ENCODE measurements at regions not wholly inside any gene's neighbourhood (a gene's known extent, or its start where the extent isn't known, plus 50 kb on each side); places are given as distances from the start of the nearest gene placed in this dataset.

DNA sequence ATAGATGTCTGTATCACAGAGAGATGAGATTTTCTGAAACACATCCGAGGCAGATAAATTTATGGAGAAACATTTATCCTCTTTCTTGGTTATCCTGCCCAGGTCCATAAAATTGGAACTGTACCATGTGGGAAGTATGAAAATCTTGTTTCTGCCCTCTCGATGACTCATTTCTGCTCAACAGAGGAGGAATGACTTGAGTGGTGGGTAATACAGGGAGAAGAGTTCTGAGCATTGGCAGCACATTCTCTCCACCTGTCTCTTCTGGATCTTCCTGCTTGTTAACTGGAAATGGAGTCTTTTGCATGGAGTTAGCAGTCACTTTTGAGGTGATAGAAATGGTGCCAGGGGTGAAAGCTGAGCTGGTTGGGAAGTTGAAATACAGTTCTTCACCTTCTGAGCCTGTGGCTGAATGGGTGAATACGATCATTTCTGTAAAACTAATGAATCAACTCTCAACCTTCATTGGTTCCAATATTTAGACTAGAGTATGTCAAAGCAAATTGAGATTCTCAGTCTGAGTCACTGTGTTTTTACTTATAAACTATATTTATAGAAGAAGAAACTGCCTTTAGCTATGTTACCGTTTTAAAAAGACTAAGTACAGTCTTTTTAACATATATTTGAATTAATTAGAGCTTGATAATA is 945.5 kb downstream of the SORCS3 start:
- H3K27me3 ChIP-seq: no peaks in the 10 kb centered on the region
- H4K20me1 ChIP-seq (ENCODE audit: insufficient read depth, poor library complexity, severe bottlenecking): no peaks in the 10 kb centered on the region
- no peak overlapping the region for H2AFZ ChIP-seq
- no peaks in the 10 kb centered on the region for H3K4me1 ChIP-seq (ENCODE audit: insufficient read depth)
- H3K4me3 ChIP-seq: no peak overlapping the region
- no peaks in the 10 kb centered on the region for H3K9me2 ChIP-seq (replicated peaks; ENCODE audit: insufficient read depth)
- no peak overlapping the region for H3K4me2 ChIP-seq
- no peaks in the 10 kb centered on the region for H3K79me2 ChIP-seq
- H3K36me3 ChIP-seq (replicated peaks; ENCODE audit: insufficient read depth, low read depth): no peaks in the 10 kb centered on the region
- WGBS (ENCODE audit: low lambda C conversion rate, missing lambda C conversion rate): 79% methylated on average over 4 of the region's 4 CpGs
- no peak overlapping the region for H3K27ac ChIP-seq
- H3K9me3 ChIP-seq (ENCODE audit: low read depth): no peaks in the 10 kb centered on the region
- TF ChIP-seq EZH2phosphoT487 (IDR thresholded peaks at IDR 0.05; ENCODE audit: low read depth, severe bottlenecking, unreplicated experiment): no peak
- DNase-seq (ENCODE audit: low spot score): no peak

DNA sequence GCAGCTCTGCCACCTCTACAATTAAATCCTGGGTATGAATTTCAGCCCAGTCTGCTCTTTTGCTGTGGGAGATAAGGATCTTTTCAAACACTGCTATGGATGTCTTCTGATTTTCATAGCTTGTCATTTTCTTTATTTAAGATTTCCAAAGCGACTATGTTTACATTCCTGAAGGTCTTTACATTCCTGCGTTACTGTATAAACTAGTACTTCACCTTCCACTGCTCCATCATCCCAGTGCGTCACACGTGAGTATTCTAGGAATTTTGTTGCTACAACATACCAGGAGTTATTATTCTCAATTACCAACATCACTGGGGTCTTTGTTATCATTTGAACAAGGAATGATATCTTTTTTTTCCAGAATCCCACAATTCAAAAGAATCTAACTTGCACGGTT is 944.7 kb downstream of the SORCS3 start:
- no peak overlapping the region for H2AFZ ChIP-seq
- H3K79me2 ChIP-seq: no peaks in the 10 kb centered on the region
- H3K9me2 ChIP-seq (replicated peaks; ENCODE audit: insufficient read depth): no peaks in the 10 kb centered on the region
- H3K36me3 ChIP-seq (replicated peaks; ENCODE audit: insufficient read depth, low read depth): no peaks in the 10 kb centered on the region
- H4K20me1 ChIP-seq (ENCODE audit: insufficient read depth, poor library complexity, severe bottlenecking): no peaks in the 10 kb centered on the region
- DNase-seq (ENCODE audit: low spot score): peak; percentile 5
- no peak overlapping the region for H3K4me3 ChIP-seq
- H3K27ac ChIP-seq: no peak overlapping the region
- H3K27me3 ChIP-seq: no peaks in the 10 kb centered on the region
- H3K4me2 ChIP-seq: no peak overlapping the region
- WGBS (ENCODE audit: low lambda C conversion rate, missing lambda C conversion rate): 35% methylated on average over 5 of the region's 5 CpGs
- H3K9me3 ChIP-seq (ENCODE audit: low read depth): no peaks in the 10 kb centered on the region
- H3K4me1 ChIP-seq (ENCODE audit: insufficient read depth): no peaks in the 10 kb centered on the region
- TF ChIP-seq EZH2phosphoT487 (IDR thresholded peaks at IDR 0.05; ENCODE audit: low read depth, severe bottlenecking, unreplicated experiment) (no peak), EZH2 (IDR thresholded peaks at IDR 0.05; ENCODE audit: borderline replicate concordance) (no peak)
- TF ChIP-seq, protein P1, sequence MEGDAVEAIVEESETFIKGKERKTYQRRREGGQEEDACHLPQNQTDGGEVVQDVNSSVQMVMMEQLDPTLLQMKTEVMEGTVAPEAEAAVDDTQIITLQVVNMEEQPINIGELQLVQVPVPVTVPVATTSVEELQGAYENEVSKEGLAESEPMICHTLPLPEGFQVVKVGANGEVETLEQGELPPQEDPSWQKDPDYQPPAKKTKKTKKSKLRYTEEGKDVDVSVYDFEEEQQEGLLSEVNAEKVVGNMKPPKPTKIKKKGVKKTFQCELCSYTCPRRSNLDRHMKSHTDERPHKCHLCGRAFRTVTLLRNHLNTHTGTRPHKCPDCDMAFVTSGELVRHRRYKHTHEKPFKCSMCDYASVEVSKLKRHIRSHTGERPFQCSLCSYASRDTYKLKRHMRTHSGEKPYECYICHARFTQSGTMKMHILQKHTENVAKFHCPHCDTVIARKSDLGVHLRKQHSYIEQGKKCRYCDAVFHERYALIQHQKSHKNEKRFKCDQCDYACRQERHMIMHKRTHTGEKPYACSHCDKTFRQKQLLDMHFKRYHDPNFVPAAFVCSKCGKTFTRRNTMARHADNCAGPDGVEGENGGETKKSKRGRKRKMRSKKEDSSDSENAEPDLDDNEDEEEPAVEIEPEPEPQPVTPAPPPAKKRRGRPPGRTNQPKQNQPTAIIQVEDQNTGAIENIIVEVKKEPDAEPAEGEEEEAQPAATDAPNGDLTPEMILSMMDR (IDR thresholded peaks at IDR 0.05; ENCODE audit: poor library complexity): no peak

DNA sequence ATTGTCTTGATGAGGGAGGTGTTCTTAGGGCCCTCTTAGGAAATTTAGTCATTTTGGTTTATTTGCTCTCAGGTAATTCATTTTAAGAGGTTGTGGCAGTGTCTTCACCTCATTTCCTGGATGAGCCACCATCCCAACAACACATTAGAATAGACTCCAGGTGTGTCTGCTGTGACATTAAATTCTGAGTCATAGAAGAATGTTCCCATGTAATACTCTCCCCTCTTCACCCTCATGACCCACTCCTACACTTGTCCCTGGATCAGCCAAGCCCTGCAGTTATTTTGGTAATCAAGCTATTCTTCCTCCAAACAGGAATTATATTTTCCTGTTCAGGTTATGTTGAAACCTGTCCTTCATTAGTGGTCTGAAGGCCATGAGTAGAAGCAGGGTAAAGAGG is 944.1 kb downstream of the SORCS3 start:
- Histone ChIP-seq H3K9me2 (replicated peaks; ENCODE audit: insufficient read depth) (no peaks in the 10 kb centered on the region), H3K4me2 (no peak overlapping the region), H3K79me2 (no peaks in the 10 kb centered on the region), H3K36me3 (replicated peaks; ENCODE audit: insufficient read depth, low read depth) (no peaks in the 10 kb centered on the region), H3K27me3 (no peaks in the 10 kb centered on the region), H3K4me3 (no peak overlapping the region), H4K20me1 (ENCODE audit: insufficient read depth, poor library complexity, severe bottlenecking) (no peaks in the 10 kb centered on the region), H3K9me3 (ENCODE audit: low read depth) (no peaks in the 10 kb centered on the region), H3K27ac (no peak overlapping the region), H2AFZ (no peak overlapping the region), H3K4me1 (ENCODE audit: insufficient read depth) (no peaks in the 10 kb centered on the region)
- no peak for TF ChIP-seq EZH2 (IDR thresholded peaks at IDR 0.05; ENCODE audit: borderline replicate concordance)
- DNase-seq (ENCODE audit: low spot score): no peak

DNA sequence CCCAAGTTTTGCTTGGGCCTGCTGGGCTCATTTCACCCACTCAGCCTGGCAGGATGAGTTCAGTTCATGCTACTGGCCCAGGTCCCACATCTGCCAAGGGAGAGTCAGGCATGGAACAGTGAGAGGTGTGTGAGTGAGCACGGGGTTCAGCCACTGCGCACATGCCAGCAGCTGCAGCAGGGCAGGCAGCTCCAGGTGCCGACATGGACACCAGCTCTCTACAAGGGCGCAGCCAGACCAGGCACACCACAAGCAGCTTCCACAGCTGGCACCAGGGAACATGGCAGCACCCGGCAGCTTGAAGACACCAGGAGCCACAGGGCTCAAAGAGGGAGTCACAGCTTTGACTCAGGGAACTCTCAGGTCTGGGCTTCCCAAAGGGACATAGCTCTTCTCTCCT is 938.0 kb downstream of the SORCS3 start:
- H3K9me3 ChIP-seq (ENCODE audit: low read depth): no peaks in the 10 kb centered on the region
- 100% methylated on average over 4 of the region's 5 CpGs for whole genome bisulfite sequencing (ENCODE audit: low lambda C conversion rate, missing lambda C conversion rate)
- H3K9me2 ChIP-seq (replicated peaks; ENCODE audit: insufficient read depth): no peaks in the 10 kb centered on the region

More for the DNA sequence above, 938.0 kb downstream of the SORCS3 start:
- H3K36me3 ChIP-seq (replicated peaks; ENCODE audit: insufficient read depth, low read depth): no peaks in the 10 kb centered on the region
- no peak overlapping the region for H3K4me3 ChIP-seq
- TF ChIP-seq, protein P1 (IDR thresholded peaks at IDR 0.05; ENCODE audit: poor library complexity): no peak
- TF ChIP-seq EZH2 (IDR thresholded peaks at IDR 0.05; ENCODE audit: borderline replicate concordance) (no peak), EZH2phosphoT487 (IDR thresholded peaks at IDR 0.05; ENCODE audit: low read depth, severe bottlenecking, unreplicated experiment) (no peak)
- no peak overlapping the region for H3K27ac ChIP-seq
- no peak for DNase-seq (ENCODE audit: low spot score)
- H4K20me1 ChIP-seq (ENCODE audit: insufficient read depth, poor library complexity, severe bottlenecking): no peaks in the 10 kb centered on the region
- no peaks in the 10 kb centered on the region for H3K4me1 ChIP-seq (ENCODE audit: insufficient read depth)
- no peaks in the 10 kb centered on the region for H3K79me2 ChIP-seq
- H3K4me2 ChIP-seq: no peak overlapping the region
- H3K27me3 ChIP-seq: no peaks in the 10 kb centered on the region
- H2AFZ ChIP-seq: no peak overlapping the region
